SK-MEL-5 (cell line): ENCODE measurements at regions not wholly inside any gene's neighbourhood (a gene's known extent, or its start where the extent isn't known, plus 50 kb on each side); places are given as distances from the start of the nearest gene placed in this dataset.

Experiments
- DNase-seq: peaks from one replicate; pipeline ENCODE4 v3.0.0-alpha.2; 2016; ENCODE audit warnings: low read depth, low spot score
- in situ Hi-C: cut with HindIII; loops from 2 replicates; pipeline ENCODE4 v1.10.0; 2016; ENCODE audit warnings: low sequenced_read_pairs, high pct_unique_total_duplicates, low pct_unique_long_range_greater_than_20kb

DNA sequence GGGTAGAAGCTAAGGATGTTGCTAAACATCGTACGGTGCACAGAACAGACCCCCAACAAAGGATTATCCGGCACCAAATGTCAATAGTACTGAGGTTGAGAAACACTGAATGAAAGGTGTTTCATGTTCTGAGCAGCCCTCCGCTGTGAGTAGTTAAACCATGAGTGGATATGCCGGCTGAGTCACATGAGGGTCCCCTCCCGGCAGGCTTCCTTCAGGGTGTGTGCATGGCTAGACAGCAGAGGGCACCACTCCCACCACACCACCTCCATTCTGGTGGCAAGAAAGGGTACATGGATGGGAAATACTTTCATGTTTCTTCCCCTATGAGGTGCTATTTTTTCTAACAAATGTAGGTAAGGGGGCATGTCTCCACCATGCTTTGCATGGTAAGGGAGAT is 128.3 kb upstream of the SEMA6D start:
- no peak for DNase-seq
- in situ Hi-C loops, result no loop called here

DNA sequence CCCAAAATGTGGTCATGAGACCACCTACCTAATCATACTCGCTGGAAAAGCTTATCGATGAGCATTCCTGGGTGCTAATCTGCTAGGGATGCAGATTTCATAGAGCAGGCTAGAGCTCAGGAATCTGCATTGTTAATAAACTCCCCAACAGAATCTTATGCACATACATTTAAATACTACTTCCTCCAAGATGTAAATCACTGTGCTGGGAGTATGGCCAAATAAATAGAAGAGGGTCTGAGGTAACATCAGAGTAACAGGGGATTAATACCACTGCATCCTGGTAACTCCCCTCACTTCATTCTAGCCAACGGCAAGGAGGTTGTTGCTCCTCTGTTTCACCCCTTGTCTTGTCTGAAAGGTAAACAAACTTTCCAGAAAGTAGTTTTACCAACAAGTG is 118.3 kb upstream of the SEMA6D start:
- DNase-seq, result no peak
- in situ Hi-C loops, result no loop called here

GRCh38 chr15:47599806-47600205 is 117.5 kb upstream of the SEMA6D start:
- in situ Hi-C loops, result no loop called here

GRCh38 chr15:47602121-47602520 is 115.2 kb upstream of the SEMA6D start:
- no peak for DNase-seq
- in situ Hi-C loops, result no loop called here

More at GRCh38 chr15:47599806-47600205, 117.5 kb upstream of the SEMA6D start:
- DNase-seq, result no peak

DNA sequence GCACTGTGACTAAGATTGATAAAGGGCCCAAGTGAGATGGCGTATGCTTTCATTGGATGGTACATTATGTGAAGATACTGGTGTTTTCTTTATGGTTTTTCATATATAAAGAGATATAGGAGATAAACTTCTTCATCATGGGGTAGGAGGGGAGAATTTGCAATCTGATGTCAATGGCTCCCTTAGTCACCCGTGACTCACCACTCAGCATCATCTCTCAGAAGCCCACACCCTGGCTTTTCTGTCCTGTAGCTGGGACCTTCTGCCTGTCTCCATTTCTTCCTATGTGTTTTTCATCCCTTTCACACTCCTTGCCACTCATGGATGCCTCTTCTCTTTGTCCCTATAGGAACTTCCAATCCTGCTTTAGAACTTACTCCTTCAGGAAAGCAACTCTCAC is 114.3 kb upstream of the SEMA6D start:
- in situ Hi-C loops, result no loop called here
- DNase-seq, result no peak

GRCh38 chr15:47607695-47608094 is 109.6 kb upstream of the SEMA6D start:
- DNase-seq, result no peak
- in situ Hi-C loops, result no loop called here

- in situ Hi-C loops, result no loop called here
- DNase-seq, result no peak
Observed at GRCh38 chr15:47609693-47610092, 107.6 kb upstream of the SEMA6D start.

DNA sequence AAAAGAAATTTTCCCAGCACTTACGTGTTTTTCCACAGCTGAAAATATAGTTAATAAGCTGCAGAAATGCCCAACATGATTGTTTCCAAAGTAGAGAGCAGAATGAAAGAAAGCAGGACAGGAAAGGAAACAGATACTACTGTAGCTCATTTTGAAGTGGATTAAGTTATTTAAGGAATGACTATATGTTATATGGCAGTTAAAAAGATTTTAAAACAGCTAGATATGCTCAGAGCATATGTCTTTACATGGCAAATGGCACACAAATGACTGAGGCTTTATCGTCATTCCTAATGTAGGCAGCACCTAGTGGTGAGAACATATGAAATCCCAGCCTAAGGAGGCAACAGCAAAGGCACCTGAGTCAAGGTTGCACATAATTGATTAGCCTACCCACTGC is 106.6 kb upstream of the SEMA6D start:
- no peak for DNase-seq
- in situ Hi-C loops, result no loop called here

DNA sequence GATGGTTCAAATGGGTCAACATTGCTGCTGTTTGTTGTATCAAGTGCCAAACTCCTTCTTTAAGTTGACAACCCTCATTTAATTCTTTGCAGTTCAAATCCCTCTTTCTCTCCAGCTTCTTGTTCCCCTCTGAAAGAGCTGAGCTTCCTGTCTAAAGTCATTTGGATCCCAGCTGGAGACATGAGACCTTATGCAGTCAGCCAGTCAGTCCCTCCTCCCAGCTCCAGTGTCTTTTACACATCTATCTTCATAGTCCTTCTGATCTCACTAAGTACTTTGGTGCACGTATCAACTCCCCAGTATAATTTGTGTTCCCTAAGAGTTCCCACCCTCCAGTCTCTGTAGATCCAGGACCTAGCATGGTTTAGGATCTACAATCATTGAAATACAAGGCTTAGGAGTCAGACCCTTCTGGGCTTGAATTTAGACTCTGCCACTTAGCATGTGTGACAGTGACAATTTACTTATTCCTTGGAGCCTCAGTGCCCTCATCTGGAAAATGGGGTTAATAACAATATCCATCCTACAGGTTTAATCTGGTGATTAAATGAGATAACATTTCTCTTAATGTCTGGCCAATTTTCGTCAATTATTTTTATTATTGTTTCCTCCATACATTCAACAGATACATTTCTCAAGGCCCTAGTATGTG is 102.8 kb upstream of the SEMA6D start:
- DNase-seq, result peak; percentile 15
- in situ Hi-C loops, result no loop called here

GRCh38 chr15:47616876-47617275 is 100.4 kb upstream of the SEMA6D start:
- in situ Hi-C loops, result no loop called here

GRCh38 chr15:47618241-47618640 is 99.1 kb upstream of the SEMA6D start:
- peak; percentile 53 for DNase-seq
- in situ Hi-C loops, result no loop called here

More at GRCh38 chr15:47616876-47617275, 100.4 kb upstream of the SEMA6D start:
- no peak for DNase-seq

- in situ Hi-C loops, result no loop called here
- no peak for DNase-seq
Observed at GRCh38 chr15:47620960-47621681, 96.2 kb upstream of the SEMA6D start.

- DNase-seq, result no peak
- in situ Hi-C loops, result no loop called here
Observed at GRCh38 chr15:47622055-47622454, 95.2 kb upstream of the SEMA6D start.

GRCh38 chr15:47624503-47624902 is 92.8 kb upstream of the SEMA6D start:
- in situ Hi-C loops, result no loop called here
- DNase-seq, result no peak

DNA sequence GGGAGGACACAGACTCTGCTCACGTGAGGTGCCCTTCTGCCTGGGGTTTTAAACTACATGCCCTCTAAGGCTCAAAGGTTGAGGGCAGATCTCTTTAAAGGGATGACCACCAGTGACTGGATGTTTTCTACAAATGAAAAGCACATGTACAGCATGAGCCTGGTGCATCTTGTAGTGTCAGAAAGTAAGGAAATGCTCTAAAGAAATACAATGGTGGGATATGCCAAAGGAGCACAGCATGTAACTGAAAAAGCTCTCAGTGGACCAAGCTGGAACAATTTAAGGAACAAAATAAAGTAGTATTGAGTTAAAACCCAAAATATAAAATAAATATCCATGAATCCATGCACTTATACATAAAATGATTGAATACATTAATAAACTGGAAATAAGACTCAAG is 78.3 kb upstream of the SEMA6D start:
- DNase-seq, result no peak
- in situ Hi-C loops, result no loop called here

- in situ Hi-C loops, result no loop called here
- no peak for DNase-seq
Observed at GRCh38 chr15:47640079-47640478, 77.2 kb upstream of the SEMA6D start.

DNA sequence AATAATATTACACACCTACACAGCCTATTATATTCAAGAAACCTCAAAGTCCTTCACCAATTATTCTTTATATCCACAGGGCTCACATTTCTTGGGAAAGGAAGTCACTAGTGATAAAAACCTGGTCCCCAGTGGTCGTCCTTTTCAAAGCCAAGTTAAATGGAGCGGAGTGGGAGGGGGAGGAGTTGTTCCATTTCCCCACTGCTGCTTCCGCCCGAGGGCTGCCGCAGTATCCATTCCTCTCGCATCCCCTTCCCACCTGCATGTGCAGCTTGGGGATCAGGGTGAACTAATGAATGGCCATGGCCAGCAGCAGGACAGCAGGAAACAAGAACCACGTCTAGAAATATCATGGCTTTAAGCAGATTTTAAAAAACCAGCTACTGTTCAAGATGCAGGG is 76.4 kb upstream of the SEMA6D start:
- no peak for DNase-seq
- in situ Hi-C loops, result no loop called here

DNA sequence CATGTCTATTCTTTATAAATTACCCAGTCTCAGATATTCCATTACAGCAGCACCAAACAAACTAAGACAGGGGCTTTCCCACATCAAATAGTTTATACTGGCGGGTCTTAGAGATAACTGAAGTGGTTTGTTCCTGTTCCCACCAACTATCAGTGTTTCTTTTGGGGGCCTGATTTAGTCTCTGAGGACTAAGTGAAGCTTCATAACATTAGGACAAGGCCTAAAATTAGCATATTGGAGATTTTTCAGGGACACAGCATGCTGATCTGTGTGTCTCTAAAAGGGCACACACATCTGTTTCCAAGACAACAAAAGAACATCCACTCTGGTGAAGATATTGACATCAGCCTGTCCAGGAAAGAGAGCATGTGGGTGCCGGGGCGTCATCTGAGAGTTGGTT is 72.6 kb upstream of the SEMA6D start:
- DNase-seq, result no peak
- in situ Hi-C loops, result no loop called here

GRCh38 chr15:47650564-47650963 is 66.7 kb upstream of the SEMA6D start:
- DNase-seq, result no peak
- in situ Hi-C loops, result no loop called here
